OCI-LY7 (cell line): ENCODE measurements at regions not wholly inside any gene's neighbourhood (a gene's known extent, or its start where the extent isn't known, plus 50 kb on each side); places are given as distances from the start of the nearest gene placed in this dataset.

ENCODE experiments used
- BruUV-seq: library from RNA; stranded (reverse); fragments of 400-500 nt; replicated peaks from 2 replicates; lab custom pipeline; 2021; lab: Mats Ljungman, UMichigan
- CTCF ChIA-PET: fragments of 300-600 bp; sonication (Branson Sonifier 250); formaldehyde crosslinking; loops from one replicate; lab custom pipeline; 2022; ENCODE audit warnings: antibody characterized with exemption; ENCODE audit not compliant: unreplicated experiment; lab: Charles Lee
- POLR2A ChIA-PET: fragments of 300-600 bp; sonication (Branson Sonifier 250); formaldehyde crosslinking; loops from one replicate; lab custom pipeline; 2022; ENCODE audit warnings: antibody characterized with exemption; lab: Charles Lee
- DNase-seq: peaks from one replicate; pipeline ENCODE4 v3.0.0-alpha.2; 2015; ENCODE audit warnings: low spot score
- H2AFZ ChIP-seq: fragments of 200-600 bp; sonication (generic), shearing (Covaris generic); 2 replicates; pipeline ENCODE4 v1.6.1; 2014; ENCODE audit warnings: mild to moderate bottlenecking, antibody characterized with exemption, low read length, moderate library complexity
- H3K27ac ChIP-seq: fragments of 200-600 bp; sonication (generic); 2 replicates; pipeline ENCODE4 v1.5.1; 2014; ENCODE audit warnings: mixed run types, low read depth, mild to moderate bottlenecking, moderate library complexity, low read length, inconsistent platforms; ENCODE audit not compliant: poor library complexity, severe bottlenecking
- H3K36me3 ChIP-seq: fragments of 200-600 bp; sonication (generic); 2 replicates; pipeline ENCODE4 v1.6.1; 2014; ENCODE audit warnings: mild to moderate bottlenecking, antibody characterized with exemption, low read length, moderate library complexity, mixed read lengths; ENCODE audit not compliant: insufficient read depth
- H3K4me1 ChIP-seq: fragments of 200-600 bp; sonication (generic); 2 replicates; pipeline ENCODE4 v1.5.1; 2014; ENCODE audit warnings: mild to moderate bottlenecking, low read length; ENCODE audit not compliant: insufficient read depth, poor library complexity, severe bottlenecking
- H3K4me2 ChIP-seq: fragments of 200-600 bp; sonication (generic); 2 replicates; pipeline ENCODE4 v1.6.1; 2014; ENCODE audit warnings: mild to moderate bottlenecking, low read length
- H3K4me3 ChIP-seq: fragments of 200-600 bp; sonication (generic); 2 replicates; pipeline ENCODE4 v1.5.1; 2014; ENCODE audit warnings: mild to moderate bottlenecking, low read depth, low read length; ENCODE audit not compliant: poor library complexity, severe bottlenecking
- H3K79me2 ChIP-seq: fragments of 200-600 bp; sonication (generic); 2 replicates; pipeline ENCODE4 v1.6.1; 2016; ENCODE audit warnings: low read depth, mild to moderate bottlenecking, low read length, moderate library complexity, mixed read lengths; ENCODE audit not compliant: insufficient read depth
- H3K9me2 ChIP-seq: fragments of 200-600 bp; sonication (generic); 2 replicates; pipeline ENCODE4 v1.6.1; 2016; ENCODE audit warnings: mild to moderate bottlenecking, low read length, mixed read lengths; ENCODE audit not compliant: insufficient read depth
- H3K9me3 ChIP-seq: fragments of 200-600 bp; sonication (generic); 2 replicates; pipeline ENCODE4 v1.6.1; 2014; ENCODE audit warnings: mild to moderate bottlenecking, mixed run types, low read length, mixed read lengths
- H4K20me1 ChIP-seq: fragments of 200-600 bp; sonication (generic); 2 replicates; pipeline ENCODE4 v1.6.1; 2014; ENCODE audit warnings: mild to moderate bottlenecking, antibody characterized with exemption, low read length, moderate library complexity, mixed read lengths; ENCODE audit not compliant: insufficient read depth
- CTCF ChIP-seq: fragments of 200-600 bp; sonication (generic); conservative IDR thresholded peaks from 2 replicates; pipeline ENCODE4 v1.5.1; 2014; ENCODE audit warnings: mild to moderate bottlenecking, antibody characterized with exemption, low read length, moderate library complexity, mixed read lengths
- EZH2phosphoT487 ChIP-seq: fragments of 200-600 bp; sonication (generic); IDR thresholded peaks from 2 replicates; pipeline ENCODE4 v1.6.1; 2018; ENCODE audit warnings: low read depth, borderline replicate concordance, mild to moderate bottlenecking, mixed run types, antibody characterized with exemption, low read length, moderate library complexity, mixed read lengths
- intact Hi-C: fragments of 100-400 bp; cut with micrococcal nuclease; formaldehyde crosslinking; loops from one replicate; pipeline ENCODE4 v1.10.0; 2022; ENCODE audit not compliant: unreplicated experiment

DNA sequence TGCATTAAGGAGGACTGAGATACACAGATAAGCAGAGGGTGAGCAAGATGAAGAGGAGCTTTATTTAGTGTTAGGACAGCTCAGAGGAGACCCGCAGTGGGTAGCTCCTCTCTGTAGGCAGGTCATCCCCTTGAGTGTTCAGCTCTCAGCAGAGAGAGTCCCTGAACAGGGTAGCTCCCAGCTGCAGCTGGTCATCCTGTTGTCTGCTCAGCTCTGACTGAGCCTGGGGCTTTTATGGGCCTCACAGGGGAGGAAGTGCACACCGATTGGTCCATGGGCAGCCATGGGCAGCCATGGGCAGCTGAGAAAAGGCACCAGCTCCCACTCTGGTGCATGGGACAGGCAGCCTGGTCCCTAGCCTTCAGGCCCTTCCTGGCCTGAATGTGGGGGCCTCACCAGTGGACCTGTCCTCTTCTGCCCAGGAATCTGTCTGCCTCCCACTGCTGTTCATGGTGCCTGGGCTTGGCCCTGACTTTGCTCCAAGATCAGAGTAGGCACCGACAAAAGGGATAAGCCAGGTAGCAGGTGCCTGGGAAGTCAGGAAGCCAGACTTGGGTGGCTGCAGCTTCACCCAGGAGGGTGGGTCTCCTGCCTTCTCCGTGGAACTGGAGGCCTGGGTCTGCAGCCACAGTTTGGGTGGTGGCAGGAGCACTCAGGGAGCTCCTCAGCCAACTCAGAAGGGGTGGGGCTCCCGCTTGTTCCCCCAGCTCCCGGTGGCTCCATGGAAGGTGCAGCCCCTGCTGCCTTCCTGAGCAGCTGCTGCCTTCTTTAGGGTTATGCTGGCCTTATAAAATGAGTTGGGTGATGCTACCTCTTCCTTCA lies 54.7 kb downstream of the MYEOV start:
- H3K9me2 ChIP-seq = no peaks in the 10 kb centered on the region
- BruUV-seq = no TSS peak
- no peaks in the 10 kb centered on the region for H3K36me3 ChIP-seq
- H3K27ac ChIP-seq = no peak overlapping the region
- H3K4me3 ChIP-seq = no peak overlapping the region
- intact Hi-C loops = no loop called here
- DNase-seq = no peak
- H3K79me2 ChIP-seq = no peaks in the 10 kb centered on the region
- no peak for TF ChIP-seq CTCF
- TF ChIP-seq EZH2phosphoT487 = no peak
- H4K20me1 ChIP-seq = 0 out of 2 replicates have a peak, but pooled peaks cover 5% of the 10 kb centered on the region
- H3K4me1 ChIP-seq = no peaks in the 10 kb centered on the region
- no peak overlapping the region for H3K4me2 ChIP-seq
- CTCF ChIA-PET = no interaction called here
- POLR2A ChIA-PET = interaction anchor here (0.8 kb wide), 1 partner anchor 12 kb away, joined by 3 read pairs; no protein-coding TSS in a partner anchor
- H2AFZ ChIP-seq = no peak overlapping the region
- H3K9me3 ChIP-seq = no peaks in the 10 kb centered on the region

GRCh38 chr11:69350040-69350439 lies 56.1 kb downstream of the MYEOV start:
- no peak for TF ChIP-seq EZH2phosphoT487
- no peak for TF ChIP-seq CTCF
- no peaks in the 10 kb centered on the region for H3K9me2 ChIP-seq
- H2AFZ ChIP-seq = no peak overlapping the region
- BruUV-seq = no TSS peak
- no peak overlapping the region for H3K27ac ChIP-seq
- intact Hi-C loops = no loop called here
- H3K79me2 ChIP-seq = no peaks in the 10 kb centered on the region
- H3K4me3 ChIP-seq = no peak overlapping the region
- H3K4me1 ChIP-seq = no peaks in the 10 kb centered on the region
- 0 out of 2 replicates have a peak, but pooled peaks cover 5% of the 10 kb centered on the region for H4K20me1 ChIP-seq
- no peak overlapping the region for H3K4me2 ChIP-seq
- ChIA-PET POLR2A (no interaction called here), CTCF (no interaction called here)
- no peaks in the 10 kb centered on the region for H3K9me3 ChIP-seq
- no peak for DNase-seq
- no peaks in the 10 kb centered on the region for H3K36me3 ChIP-seq

- BruUV-seq = no TSS peak
- no peak for DNase-seq
- Histone ChIP-seq H3K27ac (no peak overlapping the region), H3K4me1 (no peaks in the 10 kb centered on the region), H3K79me2 (no peaks in the 10 kb centered on the region), H2AFZ (no peak overlapping the region), H3K4me2 (no peak overlapping the region), H3K9me3 (no peaks in the 10 kb centered on the region), H3K9me2 (no peaks in the 10 kb centered on the region), H4K20me1 (0 out of 2 replicates have a peak, but pooled peaks cover 5% of the 10 kb centered on the region), H3K36me3 (no peaks in the 10 kb centered on the region), H3K4me3 (no peak overlapping the region)
- POLR2A ChIA-PET = no interaction called here
- intact Hi-C loops = no loop called here
- CTCF ChIA-PET = no interaction called here
- TF ChIP-seq CTCF = no peak
- TF ChIP-seq EZH2phosphoT487 = no peak
Observed at GRCh38 chr11:69350596-69350995, 56.6 kb downstream of the MYEOV start.
